A549 (cell line): ENCODE measurements at regions not wholly inside any gene's neighbourhood (a gene's known extent, or its start where the extent isn't known, plus 50 kb on each side); places are given as distances from the start of the nearest gene placed in this dataset.

ENCODE experiments used
- CBX2 ChIP-seq: fragments of 200-600 bp; sonication (generic); IDR thresholded peaks from 2 replicates; pipeline ENCODE4 v1.6.1; 2016; ENCODE audit warnings: low read depth, mild to moderate bottlenecking, borderline replicate concordance
- CTCF ChIP-seq: fragments of >200 bp; sonication (Bioruptor Twin); formaldehyde crosslinking; IDR thresholded peaks from 3 replicates; pipeline ENCODE4 v1.5.1; 2016
- POLR2A ChIP-seq: IDR thresholded peaks from 2 replicates; pipeline ENCODE4 v1.6.1; 2012; ENCODE audit warnings: mild to moderate bottlenecking, low read length
- REST ChIP-seq: fragments of 200-600 bp; sonication (generic); IDR thresholded peaks from 2 replicates; pipeline ENCODE4 v1.6.1; 2016; ENCODE audit warnings: antibody characterized with exemption, mild to moderate bottlenecking, moderate library complexity
- SREBF2 ChIP-seq: fragments of 450-650 bp; IDR thresholded peaks from 2 replicates; pipeline ENCODE4 v1.6.1; 2014; ENCODE audit warnings: mild to moderate bottlenecking, moderate library complexity

- TF ChIP-seq CTCF (no peak), CBX2 (no peak), SREBF2 (no peak), POLR2A (no peak), REST (no peak)
These were observed 167.7 kb upstream of the TBCA start for GRCh38 chr5:77943851-77944250.
